M059J (cell line): ENCODE measurements at regions not wholly inside any gene's neighbourhood (a gene's known extent, or its start where the extent isn't known, plus 50 kb on each side); places are given as distances from the start of the nearest gene placed in this dataset.

ENCODE experiments used
- DNase-seq: peaks from one replicate; pipeline ENCODE4 v3.0.0-alpha.2; 2012; ENCODE audit warnings: low read depth

- DNase-seq, result peak; percentile 45
These were observed 81.0 kb upstream of the CCDC196 start for GRCh38 chr14:66405158-66405557.

DNA sequence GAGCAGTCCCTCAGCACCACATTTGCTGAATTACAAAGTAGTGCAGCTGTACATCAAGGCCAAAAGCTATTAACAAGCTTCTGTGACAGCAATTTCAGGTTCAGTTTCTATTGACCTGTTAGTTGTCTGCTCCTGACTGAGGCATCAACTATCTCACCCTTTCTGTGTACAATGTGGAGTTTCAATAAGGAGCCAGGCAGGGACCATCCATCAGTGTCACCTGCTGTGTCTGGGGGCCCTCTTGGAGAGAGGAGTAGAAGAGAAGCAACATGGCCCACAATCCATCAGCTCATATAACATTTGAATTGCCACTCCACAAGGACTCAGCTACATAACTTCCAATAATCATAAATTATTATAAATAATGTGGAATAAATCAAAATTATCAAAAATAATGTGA, 72.3 kb upstream of the CCDC196 start:
- no peak for DNase-seq

DNA sequence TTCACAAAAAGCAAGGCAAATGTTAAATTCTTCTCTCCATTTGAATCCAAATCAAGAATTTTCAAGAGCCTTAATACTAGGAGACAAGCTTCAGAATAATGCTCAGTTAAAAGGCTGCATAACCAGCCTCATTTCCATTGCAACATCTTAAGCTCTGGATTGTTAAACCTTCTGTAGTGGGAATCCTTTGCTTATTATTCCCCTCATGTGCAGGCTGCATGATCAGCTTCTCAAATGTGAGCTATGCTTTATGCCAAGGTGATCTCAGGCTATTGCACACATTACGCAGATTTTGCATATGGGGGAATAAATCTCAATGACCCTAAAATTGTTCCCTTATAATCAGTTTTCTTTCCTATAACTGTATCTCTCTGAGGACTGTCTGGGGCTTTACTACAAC, 71.7 kb upstream of the CCDC196 start:
- DNase-seq, result no peak

DNA sequence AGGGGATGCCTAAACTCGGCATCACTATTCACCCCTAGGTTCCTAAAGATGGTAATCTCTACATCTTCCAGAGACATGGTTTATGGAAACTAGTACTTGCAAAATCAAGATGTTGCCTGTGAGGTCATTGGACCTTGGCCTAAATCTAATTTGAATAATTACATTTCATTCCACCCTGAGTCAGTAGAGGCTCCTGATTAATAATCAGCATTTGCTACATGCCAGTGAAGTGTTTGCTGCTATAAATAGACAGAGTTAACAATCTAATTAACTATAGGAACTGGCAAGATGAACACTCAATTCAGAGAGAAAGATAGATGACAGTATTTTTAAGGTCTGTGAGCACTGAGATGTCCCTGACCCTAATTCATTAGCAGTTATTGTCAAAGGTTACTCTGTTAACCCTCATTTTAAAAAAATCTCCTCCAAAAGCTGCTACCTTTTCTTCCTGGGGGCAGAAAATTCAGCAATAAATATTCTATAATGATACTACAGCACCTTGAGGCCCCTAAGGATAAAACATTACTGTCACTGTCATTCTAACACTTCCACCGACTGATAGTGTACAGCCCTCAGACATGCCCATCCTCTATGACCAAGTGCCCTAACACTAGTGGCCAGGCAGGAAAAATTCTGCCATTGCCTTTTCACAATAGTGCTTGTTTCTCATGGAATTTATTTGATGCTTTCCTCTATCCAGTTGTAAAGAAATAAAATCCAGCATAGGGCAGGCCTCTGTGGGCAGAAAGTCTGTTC, 65.7 kb upstream of the CCDC196 start:
- DNase-seq, result no peak

DNA sequence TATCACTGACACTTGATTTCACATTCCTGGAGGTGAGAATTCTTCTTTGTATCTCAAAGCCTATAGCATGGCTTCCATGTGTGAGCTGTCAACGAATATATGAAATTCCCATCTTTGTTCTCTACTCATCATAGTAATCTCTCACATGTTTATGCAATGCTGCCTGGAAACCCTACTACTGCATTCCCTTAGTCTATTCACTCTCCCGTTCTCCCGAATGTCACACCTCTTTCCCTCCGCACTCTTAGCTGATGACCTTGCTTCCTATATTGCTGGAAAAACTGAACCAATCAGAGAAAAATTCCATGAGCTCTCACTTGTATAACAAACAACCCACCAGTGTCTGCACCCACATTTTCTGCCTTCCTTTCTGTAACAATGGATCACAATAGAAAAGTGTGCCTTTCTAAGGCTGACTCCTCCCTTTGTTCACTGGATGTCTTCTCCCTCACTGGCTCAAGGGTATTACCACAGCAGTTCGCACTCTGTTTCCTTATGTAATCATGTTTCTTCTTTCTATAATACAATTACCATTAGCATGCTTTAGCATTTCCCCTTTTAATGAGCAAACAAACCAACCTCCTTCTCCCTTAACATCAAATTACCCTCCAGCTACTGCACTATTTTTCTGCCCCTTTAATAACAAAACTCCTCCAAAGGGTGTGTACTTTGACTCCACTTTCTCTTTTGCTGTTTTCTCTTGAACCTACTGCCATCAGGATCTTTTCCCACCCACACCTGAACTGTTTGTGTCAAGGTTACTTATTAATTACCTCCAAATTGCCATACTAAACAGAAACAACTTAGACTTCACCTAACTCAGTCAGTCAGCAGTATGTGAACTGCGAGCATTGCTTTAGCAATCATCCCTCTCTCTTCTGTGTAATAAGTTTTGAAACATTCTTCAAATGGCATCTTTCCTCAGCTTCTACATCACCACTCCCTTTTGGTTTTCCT, 63.9 kb upstream of the CCDC196 start:
- no peak for DNase-seq

DNA sequence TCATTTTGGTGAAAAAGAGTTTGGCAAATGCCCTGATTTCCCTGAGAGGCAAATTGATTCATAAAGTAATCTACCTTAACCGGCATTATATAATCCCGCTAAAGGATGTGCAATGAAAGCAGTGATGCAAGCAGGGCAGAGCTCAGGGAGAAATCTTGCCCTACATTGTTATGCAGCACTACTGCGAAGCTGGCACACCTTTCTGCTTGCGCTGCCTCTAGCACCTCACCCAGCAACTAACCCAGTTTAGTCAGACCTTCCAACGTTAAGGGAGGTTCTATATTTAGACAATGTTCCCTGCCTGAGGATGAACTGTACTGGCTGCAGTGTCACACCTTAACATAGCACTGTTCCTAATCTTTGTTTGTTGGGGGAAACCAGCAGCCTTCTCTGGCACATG, 60.8 kb upstream of the CCDC196 start:
- no peak for DNase-seq

DNA sequence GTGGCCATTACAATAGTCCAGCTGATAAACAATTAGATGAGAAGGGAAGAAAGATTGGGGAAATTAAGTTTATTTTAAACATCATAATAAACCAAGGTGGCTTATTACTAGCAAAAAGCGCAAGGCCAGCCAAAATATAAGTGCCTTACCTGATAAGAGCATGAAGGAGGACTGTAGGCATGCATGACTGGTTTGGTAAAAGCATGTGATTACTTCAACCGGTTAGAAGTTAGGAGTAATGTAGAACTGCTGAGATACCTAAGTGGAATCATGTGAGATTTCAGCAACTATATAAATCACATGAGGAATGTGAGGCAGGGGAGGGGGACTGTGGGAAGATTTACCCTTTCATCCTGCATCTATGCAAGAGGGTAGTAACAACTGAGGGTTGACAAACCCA, 59.7 kb upstream of the CCDC196 start:
- no peak for DNase-seq

- no peak for DNase-seq
These were observed 53.8 kb upstream of the CCDC196 start for GRCh38 chr14:66432334-66432733.

- DNase-seq, result no peak
These were observed 51.7 kb upstream of the CCDC196 start for GRCh38 chr14:66434464-66434863.

- no peak for DNase-seq
These were observed 50.5 kb upstream of the CCDC196 start for GRCh38 chr14:66435683-66436082.
